ENCODE measurements at regions not wholly inside any gene's neighbourhood (a gene's known extent, or its start where the extent isn't known, plus 50 kb on each side); places are given as distances from the start of the nearest gene placed in this dataset.
A peak's percentile ranks its signal among the peaks of the same experiment; 100 is the strongest.

- H3K27ac ChIP-seq: peak overlapping the region in 1 of 10 donors; percentile 5
- DNase-seq (no peak), ATAC-seq (peak in 4 of 8 donors; percentile 27 to 63 (median 54))
- TF ChIP-seq CTCF (IDR thresholded peaks at IDR 0.05): no peak
- H3K4me3 ChIP-seq: no peak overlapping the region
- H3K4me1 ChIP-seq: peaks cover 0 to 49% (median 0%) of the 10 kb centered on the region in 9 donors
- no peaks in the 10 kb centered on the region for H3K9me3 ChIP-seq
- peaks cover 0 to 9% (median 0%) of the 10 kb centered on the region in 7 donors for H3K27me3 ChIP-seq
- intact Hi-C loops (cut with DNase I): loop anchor here in 1 of 10 donors (10.0 kb wide), 1 partner anchor 722 kb away; no protein-coding TSS in a partner anchor
- H3K36me3 ChIP-seq: no peaks in the 10 kb centered on the region
These were observed 147.9 kb downstream of the CHIC2 start for GRCh38 chr4:53916431-53916889.

- Histone ChIP-seq H3K27ac (peak overlapping the region in 1 of 10 donors; percentile 21), H3K4me1 (peaks cover 0 to 39% (median 0%) of the 10 kb centered on the region in 9 donors), H3K4me3 (no peak overlapping the region), H3K9me3 (no peaks in the 10 kb centered on the region), H3K27me3 (peaks cover 0 to 14% (median 0%) of the 10 kb centered on the region in 7 donors), H3K36me3 (no peaks in the 10 kb centered on the region)
- no peak for DNase-seq
- peak in 2 of 8 donors; percentile 13 to 32 for ATAC-seq
- TF ChIP-seq CTCF (IDR thresholded peaks at IDR 0.05): no peak
- WGBS, 2 donors: 62 to 63% methylated on average over 4 of the region's 4 CpGs
- intact Hi-C loops (cut with DNase I): loop anchor here in 1 of 10 donors (10.0 kb wide), 1 partner anchor 720 kb away; no protein-coding TSS in a partner anchor
These were observed 149.9 kb downstream of the CHIC2 start for GRCh38 chr4:53914313-53915016.

GRCh38 chr4:53913771-53914170 lies 150.6 kb downstream of the CHIC2 start:
- peaks cover 0 to 14% (median 0%) of the 10 kb centered on the region in 7 donors for H3K27me3 ChIP-seq
- H3K4me1 ChIP-seq: peaks cover 0 to 41% (median 5%) of the 10 kb centered on the region in 9 donors
- H3K9me3 ChIP-seq: no peaks in the 10 kb centered on the region
- ATAC-seq (no peak), DNase-seq (no peak)
- intact Hi-C loops (cut with DNase I): loop anchor here in 1 of 10 donors (10.0 kb wide), 1 partner anchor 719 kb away; no protein-coding TSS in a partner anchor
- WGBS, 2 donors: 97 to 100% methylated on average over 3 of the region's 3 CpGs
- peak overlapping the region in 1 of 10 donors; percentile 21 for H3K27ac ChIP-seq
- no peak for TF ChIP-seq CTCF (IDR thresholded peaks at IDR 0.05)
- no peaks in the 10 kb centered on the region for H3K36me3 ChIP-seq
- no peak overlapping the region for H3K4me3 ChIP-seq

GRCh38 chr4:53912766-53913497 lies 151.5 kb downstream of the CHIC2 start:
- H3K4me3 ChIP-seq: no peak overlapping the region
- peaks cover 0 to 19% (median 6%) of the 10 kb centered on the region in 7 donors for H3K27me3 ChIP-seq
- no peak overlapping the region for H3K27ac ChIP-seq
- intact Hi-C loops (cut with DNase I): loop anchor here in 1 of 10 donors (10.0 kb wide), 1 partner anchor 718 kb away; no protein-coding TSS in a partner anchor
- no peak for DNase-seq
- TF ChIP-seq CTCF (IDR thresholded peaks at IDR 0.05): no peak
- WGBS, 2 donors: 93 to 94% methylated on average over 5 of the region's 5 CpGs
- ATAC-seq: no peak
- H3K4me1 ChIP-seq: peaks cover 0 to 47% (median 12%) of the 10 kb centered on the region in 9 donors
- no peaks in the 10 kb centered on the region for H3K36me3 ChIP-seq
- no peaks in the 10 kb centered on the region for H3K9me3 ChIP-seq
